K562 (cell line): ENCODE measurements at regions not wholly inside any gene's neighbourhood (a gene's known extent, or its start where the extent isn't known, plus 50 kb on each side); places are given as distances from the start of the nearest gene placed in this dataset.

Source experiments
- ILF3 ChIP-seq: fragments of 450-650 bp; IDR thresholded peaks from 2 replicates; pipeline ENCODE4 v1.6.1; 2018; ENCODE audit warnings: antibody characterized with exemption, mild to moderate bottlenecking, moderate library complexity, borderline replicate concordance
- KDM1A ChIP-seq, 2 experiments: fragments of 450-650 bp; IDR thresholded peaks; 2 replicates each; pipeline ENCODE4 v1.6.1; 2016; ENCODE audit warnings: mild to moderate bottlenecking in 2 of 2
- KLF1 ChIP-seq: fragments of 450-650 bp; IDR thresholded peaks from 2 replicates; pipeline ENCODE4 v1.6.1; 2016; ENCODE audit warnings: missing genetic modification characterization, missing compliant biosample characterization
- POLR3A ChIP-seq: IDR thresholded peaks from 2 replicates; pipeline ENCODE4 v1.6.1; 2011; ENCODE audit warnings: borderline replicate concordance, mild to moderate bottlenecking, moderate library complexity; ENCODE audit not compliant: insufficient read length, insufficient read depth; ENCODE audit errors: extremely low read depth
- REST ChIP-seq, 2 experiments: fragments of 450-650 bp; formaldehyde crosslinking in 1 of 2; IDR thresholded peaks; 2 replicates each; pipeline versions ENCODE4 v1.4.0 to v1.6.1; 2014 to 2020; ENCODE audit warnings: mild to moderate bottlenecking in 2 of 2, borderline replicate concordance in 1 of 2, low read depth in 1 of 2
- SAP30 ChIP-seq: fragments of 200-600 bp; sonication (generic); IDR thresholded peaks from 2 replicates; pipeline ENCODE4 v1.6.1; 2012; ENCODE audit warnings: borderline replicate concordance, low read depth, mild to moderate bottlenecking, moderate library complexity, low read length, control low read depth, inconsistent platforms; ENCODE audit not compliant: insufficient read depth, poor library complexity, severe bottlenecking
- SP1 ChIP-seq: sonication (generic); formaldehyde crosslinking; IDR thresholded peaks from 2 replicates; pipeline ENCODE4 v1.8.1; 2022; ENCODE audit warnings: mild to moderate bottlenecking, missing genetic modification reagents
- TAF7 ChIP-seq: fragments of 450-650 bp; IDR thresholded peaks from 2 replicates; pipeline ENCODE4 v1.6.1; 2016; ENCODE audit warnings: missing genetic modification characterization, missing compliant biosample characterization
- ZBTB9 ChIP-seq: fragments of 450-650 bp; formaldehyde crosslinking; IDR thresholded peaks from 2 replicates; pipeline ENCODE4 v1.4.0; 2020; ENCODE audit warnings: mild to moderate bottlenecking, moderate library complexity
- ZNF121 ChIP-seq: sonication (generic); formaldehyde crosslinking; conservative IDR thresholded peaks from 2 replicates; pipeline ENCODE4 v1.8.0; 2022; ENCODE audit warnings: missing genetic modification reagents

- TF ChIP-seq POLR3A (no peak), TAF7 (tag) (no peak), ZBTB9 (no peak), ZNF121 (CRISPR knock-in tag) (no peak), KDM1A (IDR thresholded peaks at IDR 0.05) (no peak), ILF3 (no peak), SAP30 (no peak), KLF1 (tag) (no peak), SP1 (no peak), REST (IDR thresholded peaks at IDR 0.05; ENCODE audit: borderline replicate concordance) (no peak), REST (CRISPR knock-in tag; IDR thresholded peaks at IDR 0.05; ENCODE audit: low read depth) (no peak)
Measured at GRCh38 chr12:47312147-47312546, 232.4 kb upstream of the AMIGO2 start.
